ENCODE measurements at regions not wholly inside any gene's neighbourhood (a gene's known extent, or its start where the extent isn't known, plus 50 kb on each side); places are given as distances from the start of the nearest gene placed in this dataset.

DNA sequence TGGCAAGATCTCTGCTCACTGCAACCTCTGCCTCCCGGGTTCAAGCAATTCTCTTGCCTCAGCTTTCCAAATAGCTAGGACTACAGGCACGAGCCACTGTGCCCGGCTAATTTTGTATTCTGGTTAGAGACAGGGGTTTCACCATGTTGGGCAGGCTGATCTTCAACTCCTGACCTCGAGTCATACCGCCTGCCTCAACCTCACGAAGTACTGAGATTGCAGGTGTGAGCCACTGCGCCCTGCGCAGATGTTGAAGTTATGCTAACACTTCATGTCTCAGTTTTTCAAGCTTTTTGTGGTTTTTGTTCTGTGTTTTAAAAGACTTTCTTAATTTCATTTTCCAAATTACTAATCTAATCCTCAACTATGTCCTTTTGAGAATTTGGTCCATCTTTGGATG is 154.4 kb upstream of the TLL1 start:
- H3K27me3 Mint-ChIP-seq: peaks cover 0 to 10% (median 1%) of the 10 kb centered on the region in 5 donors
- H3K27ac Mint-ChIP-seq: no peak overlapping the region
- no peak for ATAC-seq
- no peaks in the 10 kb centered on the region for H3K4me1 Mint-ChIP-seq
- DNase-seq: no peak
- H3K9me3 Mint-ChIP-seq: peaks cover 0 to 10% (median 0%) of the 10 kb centered on the region in 9 donors
- no peak overlapping the region for H3K4me3 Mint-ChIP-seq
- POLR2A ChIA-PET: no interaction called here
- no peaks in the 10 kb centered on the region for H3K36me3 Mint-ChIP-seq

GRCh38 chr4:165720411-165721082 is 152.5 kb upstream of the TLL1 start:
- no peaks in the 10 kb centered on the region for H3K36me3 Mint-ChIP-seq
- DNase-seq (no peak), ATAC-seq (no peak)
- no peaks in the 10 kb centered on the region for H3K4me1 Mint-ChIP-seq
- no peak overlapping the region for H3K4me3 Mint-ChIP-seq
- peaks cover 0 to 13% (median 4%) of the 10 kb centered on the region in 5 donors for H3K27me3 Mint-ChIP-seq
- peaks cover 0 to 10% (median 0%) of the 10 kb centered on the region in 9 donors for H3K9me3 Mint-ChIP-seq
- no peak overlapping the region for H3K27ac Mint-ChIP-seq
- POLR2A ChIA-PET: no interaction called here

- no peak for ATAC-seq
- POLR2A ChIA-PET: no interaction called here
- no peak for DNase-seq
- peaks cover 0 to 13% (median 4%) of the 10 kb centered on the region in 5 donors for H3K27me3 Mint-ChIP-seq
- H3K4me1 Mint-ChIP-seq: no peaks in the 10 kb centered on the region
- H3K4me3 Mint-ChIP-seq: no peak overlapping the region
- H3K27ac Mint-ChIP-seq: no peak overlapping the region
- H3K36me3 Mint-ChIP-seq: no peaks in the 10 kb centered on the region
- peaks cover 0 to 10% (median 0%) of the 10 kb centered on the region in 9 donors for H3K9me3 Mint-ChIP-seq
Observed at GRCh38 chr4:165721815-165722214, 151.2 kb upstream of the TLL1 start.

DNA sequence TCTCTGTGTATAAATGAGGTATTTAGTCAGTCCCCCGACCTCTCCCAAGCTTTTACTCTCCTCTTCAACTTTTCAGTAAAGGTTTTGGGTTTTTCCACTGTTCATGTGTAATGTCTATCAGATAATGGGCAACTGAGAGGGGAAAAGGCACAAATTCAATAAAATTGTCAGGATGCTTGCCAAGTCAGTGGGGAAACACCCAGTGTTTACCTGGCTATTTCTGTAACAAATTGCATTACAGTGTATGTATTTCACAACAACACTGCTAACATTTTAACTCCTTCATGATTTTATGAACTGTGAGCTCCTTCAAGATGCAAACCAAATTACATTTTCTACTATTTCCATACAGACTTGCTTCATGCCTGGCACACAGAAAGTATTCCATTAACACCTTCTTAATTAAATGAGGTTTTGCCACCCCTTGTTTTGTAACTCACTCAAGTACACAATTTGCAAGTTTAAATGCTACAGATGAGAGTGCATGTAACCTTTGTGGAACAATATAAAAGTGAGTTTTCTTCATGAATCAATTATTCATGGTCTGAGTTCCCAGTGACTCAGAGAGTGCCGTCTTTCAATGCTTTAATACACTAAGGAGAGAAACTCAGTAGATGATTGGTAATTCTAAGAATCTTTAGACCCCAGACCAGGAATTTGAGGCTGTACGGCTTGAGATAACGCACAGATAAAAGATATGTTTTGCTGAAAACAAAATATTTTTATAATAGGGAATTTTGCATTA is 149.8 kb upstream of the TLL1 start:
- no peak overlapping the region for H3K27ac Mint-ChIP-seq
- ATAC-seq: no peak
- H3K27me3 Mint-ChIP-seq: peaks cover 0 to 13% (median 4%) of the 10 kb centered on the region in 5 donors
- H3K36me3 Mint-ChIP-seq: no peaks in the 10 kb centered on the region
- POLR2A ChIA-PET: no interaction called here
- H3K4me1 Mint-ChIP-seq: no peaks in the 10 kb centered on the region
- no peak overlapping the region for H3K4me3 Mint-ChIP-seq
- DNase-seq: no peak
- peaks cover 0 to 6% (median 0%) of the 10 kb centered on the region in 9 donors for H3K9me3 Mint-ChIP-seq

GRCh38 chr4:165724786-165725185 is 148.3 kb upstream of the TLL1 start:
- peaks cover 0 to 6% (median 0%) of the 10 kb centered on the region in 9 donors for H3K9me3 Mint-ChIP-seq
- H3K27ac Mint-ChIP-seq: no peak overlapping the region
- POLR2A ChIA-PET: no interaction called here
- ATAC-seq (no peak), DNase-seq (no peak)
- no peak overlapping the region for H3K4me3 Mint-ChIP-seq
- H3K36me3 Mint-ChIP-seq: no peaks in the 10 kb centered on the region
- H3K4me1 Mint-ChIP-seq: no peaks in the 10 kb centered on the region
- H3K27me3 Mint-ChIP-seq: peaks cover 0 to 13% (median 4%) of the 10 kb centered on the region in 5 donors

DNA sequence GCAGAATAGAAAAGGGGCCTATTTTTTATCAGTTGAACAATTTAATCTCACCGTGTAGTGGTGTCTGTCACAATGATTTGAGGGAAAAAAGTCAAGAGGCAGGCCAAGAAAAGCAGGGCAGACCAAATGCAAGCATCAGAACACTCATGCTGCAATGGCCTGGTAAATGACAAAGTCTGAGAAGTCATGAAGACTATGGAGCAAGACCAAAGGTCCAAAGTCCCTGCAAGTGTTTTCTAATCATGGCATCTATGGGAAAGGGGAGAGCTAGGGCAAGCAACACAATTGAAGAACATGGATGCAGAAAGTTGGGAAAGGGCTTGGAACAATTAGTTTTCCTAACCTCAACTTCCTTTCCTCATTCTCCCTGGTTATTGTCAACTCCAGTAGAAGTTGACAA is 147.7 kb upstream of the TLL1 start:
- no peaks in the 10 kb centered on the region for H3K4me1 Mint-ChIP-seq
- H3K27me3 Mint-ChIP-seq: peaks cover 0 to 13% (median 4%) of the 10 kb centered on the region in 5 donors
- H3K9me3 Mint-ChIP-seq: peaks cover 0 to 6% (median 0%) of the 10 kb centered on the region in 9 donors
- no peak for ATAC-seq
- no peaks in the 10 kb centered on the region for H3K36me3 Mint-ChIP-seq
- no peak overlapping the region for H3K4me3 Mint-ChIP-seq
- POLR2A ChIA-PET: no interaction called here
- DNase-seq: no peak
- H3K27ac Mint-ChIP-seq: no peak overlapping the region

- Mint-ChIP-seq H3K27ac (no peak overlapping the region), H3K4me1 (no peaks in the 10 kb centered on the region), H3K4me3 (no peak overlapping the region), H3K9me3 (peaks cover 0 to 13% (median 0%) of the 10 kb centered on the region in 9 donors), H3K36me3 (no peaks in the 10 kb centered on the region), H3K27me3 (peaks cover 0 to 13% (median 4%) of the 10 kb centered on the region in 5 donors)
- DNase-seq: no peak
- no peak for ATAC-seq
- POLR2A ChIA-PET: no interaction called here
Observed at GRCh38 chr4:165726831-165727230, 146.2 kb upstream of the TLL1 start.

DNA sequence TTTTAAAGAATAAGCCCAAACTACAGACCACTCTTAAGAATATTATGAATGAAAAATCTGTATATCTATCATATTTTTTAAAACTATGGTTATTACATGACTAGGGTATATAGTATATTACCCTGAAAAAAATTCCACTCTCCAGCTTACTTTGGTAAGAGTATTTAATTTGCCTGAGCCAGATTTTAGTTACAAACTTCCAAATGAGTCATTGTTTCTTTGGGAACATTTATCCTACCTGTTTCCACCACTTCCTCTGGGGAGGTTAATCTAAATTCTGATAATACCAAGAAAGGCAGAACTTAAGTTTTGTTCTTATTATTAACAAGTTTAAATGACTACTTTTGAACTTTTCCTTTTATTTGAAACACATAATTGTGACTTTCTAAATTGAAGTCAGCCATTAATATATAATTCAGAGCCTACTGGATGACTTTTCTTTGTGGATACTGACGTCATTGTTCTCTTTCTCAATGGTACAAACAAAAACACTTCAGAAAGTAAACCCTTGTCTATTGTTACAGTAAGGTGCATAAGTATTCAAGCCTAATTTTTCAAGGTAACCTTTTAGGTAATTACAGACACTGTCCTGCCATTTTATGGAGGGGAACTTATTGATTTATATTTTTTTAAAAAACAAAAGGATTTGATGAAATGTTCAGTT is 135.6 kb upstream of the TLL1 start:
- H3K4me1 Mint-ChIP-seq: no peaks in the 10 kb centered on the region
- no peak overlapping the region for H3K4me3 Mint-ChIP-seq
- POLR2A ChIA-PET: no interaction called here
- H3K27ac Mint-ChIP-seq: no peak overlapping the region
- ATAC-seq (no peak), DNase-seq (no peak)
- peaks cover 0 to 18% (median 2%) of the 10 kb centered on the region in 9 donors for H3K9me3 Mint-ChIP-seq
- peaks cover 0 to 3% (median 0%) of the 10 kb centered on the region in 5 donors for H3K27me3 Mint-ChIP-seq
- no peaks in the 10 kb centered on the region for H3K36me3 Mint-ChIP-seq

GRCh38 chr4:165738571-165738970 is 134.5 kb upstream of the TLL1 start:
- ATAC-seq: no peak
- Mint-ChIP-seq H3K9me3 (peaks cover 0 to 14% (median 2%) of the 10 kb centered on the region in 9 donors), H3K4me1 (no peaks in the 10 kb centered on the region), H3K4me3 (no peak overlapping the region), H3K27ac (no peak overlapping the region), H3K27me3 (peaks cover 0 to 2% (median 0%) of the 10 kb centered on the region in 5 donors), H3K36me3 (no peaks in the 10 kb centered on the region)
- DNase-seq: no peak
- POLR2A ChIA-PET: no interaction called here

DNA sequence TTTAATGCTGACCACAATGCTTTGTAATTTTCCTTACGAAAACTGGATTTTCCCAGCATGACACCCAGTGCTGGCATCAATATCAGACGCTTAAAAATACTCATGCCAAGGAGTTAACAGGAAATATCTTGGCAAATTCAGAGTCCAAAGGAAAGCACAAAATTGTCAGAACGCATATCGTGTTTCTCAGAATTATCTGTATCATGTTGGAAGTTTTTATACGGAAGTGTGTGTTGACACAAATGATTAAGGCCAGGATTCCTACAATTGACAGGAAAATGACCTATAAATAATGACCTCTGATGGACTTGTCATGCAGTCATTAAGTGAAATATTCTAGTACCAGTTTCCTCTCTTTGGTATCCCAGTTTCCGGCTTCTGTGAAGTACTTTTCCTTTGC is 132.1 kb upstream of the TLL1 start:
- Mint-ChIP-seq H3K9me3 (peaks cover 0 to 9% (median 2%) of the 10 kb centered on the region in 9 donors), H3K4me3 (no peak overlapping the region), H3K27me3 (peaks cover 0 to 2% (median 0%) of the 10 kb centered on the region in 5 donors), H3K36me3 (no peaks in the 10 kb centered on the region), H3K27ac (no peak overlapping the region), H3K4me1 (no peaks in the 10 kb centered on the region)
- ATAC-seq (no peak), DNase-seq (no peak)
- POLR2A ChIA-PET: no interaction called here

- peaks cover 0 to 2% (median 0%) of the 10 kb centered on the region in 5 donors for H3K27me3 Mint-ChIP-seq
- no peak overlapping the region for H3K4me3 Mint-ChIP-seq
- ATAC-seq (no peak), DNase-seq (no peak)
- H3K27ac Mint-ChIP-seq: no peak overlapping the region
- H3K36me3 Mint-ChIP-seq: no peaks in the 10 kb centered on the region
- peaks cover 0 to 9% (median 0%) of the 10 kb centered on the region in 9 donors for H3K9me3 Mint-ChIP-seq
- POLR2A ChIA-PET: no interaction called here
- H3K4me1 Mint-ChIP-seq: no peaks in the 10 kb centered on the region
Observed at GRCh38 chr4:165743422-165743821, 129.6 kb upstream of the TLL1 start.

GRCh38 chr4:165744370-165744769 is 128.7 kb upstream of the TLL1 start:
- Mint-ChIP-seq H3K9me3 (peaks cover 0 to 9% (median 0%) of the 10 kb centered on the region in 9 donors), H3K27ac (no peak overlapping the region), H3K36me3 (no peaks in the 10 kb centered on the region), H3K4me3 (no peak overlapping the region), H3K27me3 (peaks cover 0 to 2% (median 0%) of the 10 kb centered on the region in 5 donors), H3K4me1 (no peaks in the 10 kb centered on the region)
- DNase-seq: no peak
- POLR2A ChIA-PET: no interaction called here
- no peak for ATAC-seq

GRCh38 chr4:165748321-165748720 is 124.7 kb upstream of the TLL1 start:
- POLR2A ChIA-PET: no interaction called here
- Mint-ChIP-seq H3K4me1 (no peaks in the 10 kb centered on the region), H3K4me3 (no peak overlapping the region), H3K36me3 (no peaks in the 10 kb centered on the region), H3K9me3 (peaks cover 0 to 17% (median 0%) of the 10 kb centered on the region in 9 donors), H3K27ac (no peak overlapping the region), H3K27me3 (peaks cover 0 to 8% (median 0%) of the 10 kb centered on the region in 5 donors)
- ATAC-seq (no peak), DNase-seq (no peak)
